GM20000 (cell line): ENCODE measurements at regions not wholly inside any gene's neighbourhood (a gene's known extent, or its start where the extent isn't known, plus 50 kb on each side); places are given as distances from the start of the nearest gene placed in this dataset.
"Not testable (repeated sequence)": the region's sequence is repeated elsewhere in the genome, so short reads cannot be mapped to it uniquely, and the experiment has no call there.

Source experiments
- DNase-seq: peaks from one replicate; pipeline ENCODE4 v3.0.0; 2012; ENCODE audit warnings: low spot score
- CTCF ChIP-seq: IDR thresholded peaks from 2 replicates; pipeline ENCODE4 v1.5.1; 2012; ENCODE audit warnings: mild to moderate bottlenecking, control low read depth; ENCODE audit errors: extremely low read depth, missing control alignments

DNA sequence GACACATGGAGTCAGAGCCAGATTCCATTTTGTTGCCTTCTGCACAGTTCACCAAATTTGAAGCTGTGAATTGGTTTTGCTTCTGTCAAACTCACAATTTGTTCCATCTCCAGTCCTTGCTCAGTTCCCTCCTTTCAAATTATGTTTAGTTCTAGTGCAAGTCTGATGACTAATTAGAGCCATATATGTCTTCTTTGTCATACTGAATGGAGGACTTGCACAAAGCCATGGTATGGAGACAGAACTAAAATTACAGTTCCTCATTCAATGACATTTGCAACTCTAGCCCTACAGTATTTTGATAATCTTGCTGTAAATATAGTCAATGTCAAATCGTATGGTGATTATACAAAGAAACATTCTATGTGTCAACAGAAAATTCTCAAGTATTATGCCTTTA, 936.9 kb upstream of the CELF4 start:
- TF ChIP-seq CTCF = no peak
- no peak for DNase-seq

GRCh38 chr18:38497266-38497665, 931.7 kb upstream of the CELF4 start:
- no peak for TF ChIP-seq CTCF
- DNase-seq = no peak

DNA sequence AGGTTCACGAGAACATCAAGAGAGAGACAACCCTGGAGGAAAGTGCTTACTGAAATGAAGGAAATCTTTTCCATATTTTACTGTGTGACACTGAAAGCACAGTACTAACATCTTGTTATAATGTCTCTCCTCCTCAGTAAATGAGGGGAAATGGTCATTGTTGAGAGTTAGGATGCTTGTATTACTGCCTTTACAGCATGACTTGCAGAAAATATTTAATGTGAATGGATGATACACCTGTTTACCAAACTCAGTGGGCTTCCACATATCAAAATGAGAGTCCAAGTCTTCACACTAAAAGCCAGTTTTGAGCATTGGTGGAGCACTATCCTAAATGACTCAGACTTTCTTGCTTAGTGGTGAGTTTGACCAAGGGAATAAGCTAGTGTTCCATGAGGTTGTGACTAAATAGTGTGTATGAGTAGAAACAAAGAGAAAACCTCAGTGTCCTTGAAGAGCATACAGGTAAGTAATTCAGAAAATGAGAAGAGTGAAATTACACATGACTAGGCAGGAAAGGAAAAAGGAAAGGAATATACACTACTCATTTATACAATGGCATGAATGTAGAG, 930.7 kb upstream of the CELF4 start:
- no peak for DNase-seq
- TF ChIP-seq CTCF = no peak

- no peak for DNase-seq
- no peak for TF ChIP-seq CTCF
These were observed 928.5 kb upstream of the CELF4 start for GRCh38 chr18:38494065-38494464.

DNA sequence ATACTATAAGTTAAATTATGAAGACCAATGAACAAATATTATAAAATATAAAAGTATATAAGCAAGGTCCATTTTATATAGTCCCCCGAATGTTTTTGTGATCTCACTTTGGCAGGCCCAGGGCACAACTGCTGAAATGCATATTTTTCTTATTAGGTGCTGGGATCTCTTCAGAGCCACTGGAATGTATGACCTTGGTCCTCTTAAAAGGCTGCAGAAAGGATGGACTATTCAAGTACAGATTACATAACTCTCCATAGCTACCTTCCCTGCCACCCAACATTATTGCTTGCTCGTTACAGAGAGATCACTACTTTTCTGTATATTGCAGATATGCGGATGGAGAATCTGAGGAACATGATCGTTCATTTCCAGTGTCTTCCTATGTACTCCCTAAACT, 925.6 kb upstream of the CELF4 start:
- TF ChIP-seq CTCF = no peak
- DNase-seq = no peak

DNA sequence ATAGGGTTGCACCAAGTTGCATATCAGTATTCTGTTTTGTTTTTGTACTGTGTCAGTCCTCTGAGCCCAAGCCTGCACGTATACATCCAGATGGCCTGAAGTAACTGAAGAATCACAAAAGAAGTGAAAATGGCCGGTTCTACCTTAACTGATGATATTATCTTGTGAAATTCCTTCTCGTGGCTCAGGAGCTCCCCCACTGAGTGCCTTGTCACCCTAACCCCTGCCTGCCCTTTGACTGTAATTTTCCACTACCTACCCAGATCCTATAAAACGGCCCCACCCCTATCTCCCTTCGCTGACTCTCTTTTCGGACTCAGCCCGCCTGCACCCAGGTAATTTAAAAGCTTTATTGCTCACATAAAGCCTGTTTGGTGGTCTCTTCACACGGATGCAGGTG, 924.1 kb upstream of the CELF4 start:
- DNase-seq = not testable (repeated sequence)

DNA sequence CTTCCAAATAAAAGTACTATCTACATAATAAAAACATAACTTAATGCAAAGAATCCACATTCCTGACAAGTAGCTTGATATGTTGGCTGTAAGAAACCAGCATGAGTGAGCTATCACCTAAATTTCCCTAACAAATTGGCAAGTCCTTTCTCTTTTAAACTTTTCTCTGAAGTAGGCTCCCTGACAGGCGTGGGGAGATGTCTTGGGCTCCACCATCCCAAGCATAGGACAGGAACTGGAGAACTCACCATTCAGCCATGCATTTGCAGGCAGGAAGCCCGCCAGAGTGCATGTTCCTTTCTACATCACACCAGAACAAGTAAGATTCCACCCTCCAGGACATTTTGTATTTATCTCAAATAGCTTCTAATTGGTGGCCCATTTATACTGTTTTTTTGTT, 921.9 kb upstream of the CELF4 start:
- DNase-seq = no peak
- TF ChIP-seq CTCF = no peak

DNA sequence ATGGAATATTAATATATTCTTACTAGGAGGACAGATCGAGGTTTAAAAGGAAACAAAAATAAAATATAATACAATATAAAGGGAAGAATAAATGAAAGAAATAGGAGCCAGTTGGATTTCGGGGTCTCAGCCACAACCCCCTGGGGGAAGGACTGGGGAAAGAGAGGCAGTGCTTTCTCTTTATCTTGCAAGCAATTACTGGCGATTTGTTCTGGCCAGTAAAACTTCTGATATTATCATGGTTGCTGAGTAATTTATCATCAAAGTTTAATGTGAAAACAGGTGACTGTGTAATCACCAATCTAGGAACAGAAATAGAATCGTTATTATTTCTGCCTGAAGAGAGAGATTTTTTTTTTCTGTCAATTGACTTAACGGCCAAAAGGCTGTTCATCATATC, 917.7 kb upstream of the CELF4 start:
- no peak for DNase-seq
- no peak for TF ChIP-seq CTCF
